ENCODE measurements at regions not wholly inside any gene's neighbourhood (a gene's known extent, or its start where the extent isn't known, plus 50 kb on each side); places are given as distances from the start of the nearest gene placed in this dataset.

GRCh38 chr1:67991546-67991945 lies 58.9 kb downstream of the DIRAS3 start:
- DNase-seq, result no peak

DNA sequence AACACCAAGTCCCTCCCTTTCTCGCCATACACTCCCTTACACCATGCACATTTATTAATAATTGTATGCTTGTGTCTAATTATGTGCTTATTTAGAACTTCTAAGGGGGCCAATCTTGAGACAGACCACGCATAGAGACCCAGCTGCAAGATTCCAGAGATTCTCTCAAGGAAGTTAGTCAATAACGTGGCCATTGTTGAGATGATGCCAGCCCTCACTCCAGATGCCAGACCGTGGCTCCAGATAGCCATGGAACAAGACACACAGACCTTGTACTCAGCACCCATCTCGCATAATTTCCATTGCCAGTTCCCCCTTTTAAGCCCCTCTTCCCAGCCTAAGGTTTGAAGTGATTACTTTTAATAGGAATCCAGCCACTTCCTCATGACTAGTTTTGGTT lies 62.4 kb downstream of the DIRAS3 start:
- no peak for DNase-seq

DNA sequence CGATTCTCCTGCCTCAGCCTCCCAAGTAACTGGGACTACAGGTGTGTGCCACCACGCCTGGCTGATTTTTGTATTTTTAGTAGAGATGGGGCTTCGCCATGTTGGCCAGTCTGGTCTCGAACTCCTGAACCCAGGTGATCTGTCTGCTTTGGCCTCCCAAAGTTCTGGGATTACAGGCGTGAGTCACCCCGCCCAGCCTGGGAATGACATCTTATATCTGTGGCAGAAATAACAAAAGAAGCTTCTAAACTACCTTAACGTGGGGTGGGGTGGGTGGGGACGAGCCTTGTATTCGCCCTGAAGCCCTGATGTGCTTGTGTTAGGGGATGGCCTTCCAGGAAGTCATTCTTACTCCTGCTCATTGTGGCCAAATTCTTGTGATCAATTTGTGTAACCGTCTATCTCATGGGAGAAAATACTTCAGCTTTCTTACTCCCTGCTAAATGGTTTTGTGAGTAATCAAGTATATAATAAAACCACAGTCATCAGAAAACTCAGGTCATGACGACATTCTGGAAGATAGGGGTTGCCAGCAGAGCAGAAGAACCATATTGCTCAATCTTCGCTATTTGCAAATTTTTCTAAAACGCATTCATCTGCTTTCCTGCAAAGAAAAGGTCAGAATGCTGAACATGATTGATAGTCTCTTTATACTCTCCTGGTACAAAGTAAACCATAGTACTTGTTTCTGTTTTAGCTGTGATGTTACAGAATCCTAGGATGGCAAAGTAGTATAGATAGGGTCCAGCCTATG lies 63.2 kb downstream of the DIRAS3 start:
- no peak for DNase-seq

DNA sequence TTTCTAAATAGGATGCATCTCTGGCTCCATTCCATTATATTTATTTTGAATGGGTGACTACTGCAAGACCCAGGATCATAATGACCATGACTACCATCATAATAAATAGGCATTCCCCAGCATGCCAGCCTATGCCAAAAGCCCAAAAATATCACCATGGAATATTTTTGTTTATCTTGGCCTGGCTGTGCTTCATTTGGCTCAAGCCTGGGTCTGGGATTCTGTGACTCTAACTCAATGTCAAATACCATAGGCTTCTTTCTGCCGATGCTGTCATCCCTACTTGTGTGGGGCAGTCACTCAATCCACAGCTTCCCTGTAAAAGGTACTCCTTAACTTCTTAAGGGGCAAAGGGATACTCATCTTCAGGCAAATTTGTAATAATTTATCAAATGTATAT lies 66.6 kb downstream of the DIRAS3 start:
- no peak for DNase-seq

DNA sequence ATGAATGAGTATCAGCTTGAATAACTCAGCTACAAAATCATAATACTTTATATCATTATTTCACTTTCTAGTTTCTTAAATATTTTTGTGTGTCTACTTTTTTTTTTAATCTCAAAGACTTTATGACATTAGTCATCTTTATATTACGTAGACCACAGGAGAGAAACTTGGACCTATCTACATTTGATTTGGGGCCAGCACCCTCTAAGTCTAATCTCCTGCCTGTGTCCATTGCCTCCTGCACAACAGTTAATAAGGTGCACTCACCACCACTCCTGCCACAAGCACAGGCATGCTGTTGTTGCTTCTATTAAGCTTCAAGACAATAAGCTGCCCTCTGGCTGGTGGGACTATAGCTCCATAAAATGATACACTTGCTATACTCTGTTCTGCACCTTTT lies 70.4 kb downstream of the DIRAS3 start:
- no peak for DNase-seq

DNA sequence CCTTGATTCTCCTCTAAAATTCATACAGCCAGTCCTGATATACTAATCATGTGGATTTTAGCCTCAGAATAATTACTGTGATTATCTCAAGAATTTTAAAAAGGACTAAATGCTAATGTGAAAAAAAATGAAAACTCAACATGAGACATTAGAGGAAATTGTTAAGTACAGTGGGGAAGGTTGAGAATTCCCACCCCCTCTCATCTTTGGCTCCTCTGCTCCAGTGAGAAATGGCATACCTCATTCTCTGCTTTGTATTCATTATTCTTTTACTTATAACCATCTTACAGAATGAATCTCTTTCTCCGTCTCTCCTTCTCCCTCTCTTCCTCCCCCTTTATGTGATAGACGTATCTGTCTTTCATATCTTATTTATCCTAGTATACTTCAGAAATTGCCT lies 70.9 kb downstream of the DIRAS3 start:
- DNase-seq, result no peak

DNA sequence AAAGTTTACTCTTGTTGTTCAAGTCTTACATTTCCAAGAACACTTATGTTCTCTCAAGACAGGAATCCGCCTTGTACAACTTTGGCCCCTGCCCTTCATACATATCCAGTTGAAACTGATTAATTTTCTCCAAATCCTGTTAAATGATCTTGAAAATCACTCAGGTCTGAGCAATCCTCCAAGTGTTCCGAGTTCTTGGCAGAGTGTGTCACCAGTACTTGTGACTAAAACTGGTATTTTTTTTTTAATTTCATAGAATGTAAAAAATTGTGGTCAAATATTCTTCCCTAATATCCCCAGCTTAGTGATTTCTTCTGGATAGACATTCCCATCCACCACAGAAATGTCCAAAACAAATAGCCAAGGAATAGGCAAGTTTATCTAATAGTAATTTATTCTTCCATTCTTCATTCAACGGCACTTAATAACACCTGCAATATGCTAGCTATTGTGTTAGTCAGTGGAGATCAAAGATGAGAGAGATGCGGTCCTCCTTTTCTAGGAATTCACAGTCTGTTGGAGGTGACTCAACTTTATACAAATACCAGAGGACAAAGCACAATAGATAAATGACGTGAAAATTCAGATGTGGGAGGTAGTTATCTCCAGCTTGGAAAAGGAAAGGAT lies 71.4 kb downstream of the DIRAS3 start:
- no peak for DNase-seq

DNA sequence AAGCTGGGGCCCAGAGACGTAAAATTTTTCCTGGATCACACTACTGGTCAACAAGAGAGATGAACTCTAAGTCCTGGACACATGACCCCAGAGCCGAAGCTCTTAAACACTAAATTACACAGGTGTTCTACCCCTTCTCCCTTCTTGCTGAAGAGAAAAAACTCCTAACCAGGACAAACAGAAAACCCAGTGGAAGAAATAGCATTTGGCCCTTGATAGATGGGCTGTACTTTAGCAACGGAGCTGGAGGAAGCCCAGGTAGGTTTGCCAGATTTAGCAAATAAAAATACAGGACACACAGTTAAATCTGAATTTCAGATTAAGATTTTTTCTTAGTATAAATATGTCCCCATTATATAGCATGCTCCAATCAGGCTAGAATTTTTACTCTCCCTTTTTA lies 72.7 kb downstream of the DIRAS3 start:
- peak; percentile 28 for DNase-seq

- DNase-seq, result no peak
Measured at GRCh38 chr1:67973051-67973450, 77.4 kb downstream of the DIRAS3 start.

DNA sequence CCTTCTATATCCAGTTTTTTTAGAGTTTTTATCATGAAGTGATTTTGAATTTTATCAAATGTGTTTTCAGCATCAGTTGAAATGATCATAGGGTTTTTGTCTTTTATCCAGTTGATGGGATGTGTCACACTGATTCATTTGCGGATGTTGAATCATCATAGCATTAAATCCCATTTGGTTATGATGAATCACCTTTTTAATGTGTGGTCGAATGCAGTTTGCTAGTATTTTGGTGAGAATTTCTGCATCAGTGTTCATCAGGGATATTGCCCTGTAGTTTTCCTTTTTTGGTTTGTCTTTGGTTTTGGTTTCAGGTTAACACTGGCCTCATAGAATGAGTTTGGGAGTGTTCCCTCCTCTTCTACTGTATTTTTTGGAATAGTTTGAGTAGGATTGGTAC lies 80.3 kb downstream of the DIRAS3 start:
- DNase-seq, result no peak

- DNase-seq, result no peak
Measured at GRCh38 chr1:67969446-67969845, 81.0 kb downstream of the DIRAS3 start.

DNA sequence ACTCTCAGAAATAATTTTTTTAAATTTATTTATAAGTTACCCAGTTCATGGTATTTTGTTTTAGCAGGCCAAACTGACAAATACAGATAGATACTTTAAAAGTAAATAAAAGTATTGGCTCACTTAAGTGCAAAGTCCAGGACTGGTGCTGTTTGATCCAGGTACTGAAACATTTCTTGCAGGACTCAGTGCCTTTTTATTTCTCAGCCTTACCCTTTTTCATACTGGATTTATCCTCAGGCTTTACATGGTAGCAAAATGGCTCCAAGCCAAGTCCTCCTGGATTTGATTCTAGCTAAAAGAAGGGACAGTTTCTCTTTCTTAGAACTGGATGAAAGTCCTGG lies 83.8 kb downstream of the DIRAS3 start:
- DNase-seq, result no peak

GRCh38 chr1:67965995-67966665 lies 84.3 kb downstream of the DIRAS3 start:
- no peak for DNase-seq

DNA sequence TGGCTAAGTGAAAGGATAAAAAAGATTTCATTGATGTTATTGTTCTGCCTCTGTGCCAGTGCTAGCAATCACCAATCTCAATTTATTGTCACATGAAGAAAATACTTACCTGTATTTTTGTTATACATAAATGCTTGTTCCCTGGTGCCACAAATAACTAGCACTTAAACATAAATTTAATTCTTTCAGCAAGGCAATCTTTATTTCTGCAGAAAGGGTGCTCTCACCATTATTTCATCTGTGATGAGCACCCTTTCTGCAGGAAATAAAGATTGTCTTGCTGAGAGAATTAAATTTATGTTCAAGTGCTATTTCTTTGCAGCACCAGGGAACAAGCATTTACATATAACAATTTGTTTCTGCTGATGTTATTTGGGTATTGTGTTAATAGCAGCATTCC lies 87.2 kb downstream of the DIRAS3 start:
- DNase-seq, result no peak

DNA sequence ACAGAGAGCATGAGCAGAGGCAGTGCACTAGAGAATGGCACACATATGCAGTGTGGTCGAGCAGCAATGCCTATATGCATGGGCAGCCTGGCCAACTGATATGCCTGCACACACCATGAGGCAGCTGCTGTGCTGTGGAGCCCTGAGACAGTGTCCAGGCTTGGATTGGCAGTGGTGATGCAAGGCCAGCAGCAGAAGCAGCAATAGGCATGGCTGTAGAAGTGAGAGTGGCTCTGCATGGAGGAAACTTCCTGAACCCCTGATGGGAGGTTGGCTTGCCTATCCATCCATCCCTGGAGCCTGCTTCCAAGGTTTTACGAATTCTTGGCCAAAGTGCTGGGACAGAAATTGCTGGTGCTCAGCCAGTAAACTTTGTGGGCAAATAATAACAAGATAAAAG lies 89.7 kb downstream of the DIRAS3 start:
- DNase-seq, result no peak

DNA sequence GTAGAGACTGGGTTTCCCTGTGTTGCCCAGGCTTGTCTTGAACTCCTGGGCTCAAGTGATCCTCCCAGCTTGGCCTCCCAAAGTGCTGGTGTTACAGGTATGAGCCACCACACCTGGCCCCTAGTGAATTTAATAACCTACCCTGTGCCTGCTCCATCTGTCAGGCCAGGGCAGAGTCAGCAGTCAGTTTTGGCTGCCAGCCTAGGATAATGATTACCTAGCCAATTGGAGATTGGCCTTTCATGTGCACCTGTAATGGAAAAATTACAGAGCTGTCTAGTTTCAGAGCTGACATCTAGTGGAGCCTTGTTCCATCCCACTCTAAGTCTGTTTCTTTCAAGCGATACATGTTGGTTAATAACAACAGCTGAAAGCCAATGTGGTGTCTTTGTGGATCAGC lies 92.0 kb downstream of the DIRAS3 start:
- DNase-seq, result no peak

- DNase-seq, result peak; percentile 61
Measured at GRCh38 chr1:67957066-67957465, 93.4 kb downstream of the DIRAS3 start.

DNA sequence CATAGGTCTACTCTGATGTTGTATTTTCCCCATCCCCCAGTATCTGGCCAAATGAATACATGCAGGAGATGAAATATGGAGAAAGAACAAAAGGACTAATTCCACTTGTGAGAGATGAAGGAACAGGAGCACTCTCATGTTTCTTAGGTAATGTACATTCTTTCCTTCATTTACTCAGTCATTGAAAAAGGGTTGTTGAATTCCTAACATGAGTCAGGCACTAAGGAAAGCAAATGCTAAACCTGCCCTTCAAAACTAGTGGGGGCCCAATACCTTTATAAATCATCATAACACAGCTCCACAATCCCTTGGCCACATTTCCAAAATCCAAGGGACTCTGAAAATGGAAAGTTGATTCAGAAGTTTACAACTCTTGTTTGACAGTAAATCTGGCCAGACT lies 94.3 kb downstream of the DIRAS3 start:
- DNase-seq, result no peak

GRCh38 chr1:67955591-67955990 lies 94.8 kb downstream of the DIRAS3 start:
- no peak for DNase-seq

DNA sequence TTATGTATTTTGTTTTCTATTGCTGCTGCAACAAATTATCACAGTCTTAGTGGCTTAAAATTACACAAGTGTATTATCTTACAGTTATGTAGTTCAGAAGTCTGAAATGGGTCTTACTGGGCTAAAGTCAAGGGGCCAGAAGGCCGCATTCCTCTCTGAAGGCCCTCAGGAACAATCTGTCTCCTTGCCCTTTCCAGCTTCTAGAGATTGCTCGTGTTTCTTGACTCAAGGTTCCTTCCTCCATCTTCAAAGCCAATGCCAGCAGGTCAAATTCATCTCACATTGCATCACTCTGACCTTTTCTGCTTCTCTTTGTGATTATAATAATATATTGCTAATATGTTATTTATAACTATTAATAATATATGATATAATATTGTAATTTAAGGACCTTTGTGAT lies 97.1 kb downstream of the DIRAS3 start:
- no peak for DNase-seq

DNA sequence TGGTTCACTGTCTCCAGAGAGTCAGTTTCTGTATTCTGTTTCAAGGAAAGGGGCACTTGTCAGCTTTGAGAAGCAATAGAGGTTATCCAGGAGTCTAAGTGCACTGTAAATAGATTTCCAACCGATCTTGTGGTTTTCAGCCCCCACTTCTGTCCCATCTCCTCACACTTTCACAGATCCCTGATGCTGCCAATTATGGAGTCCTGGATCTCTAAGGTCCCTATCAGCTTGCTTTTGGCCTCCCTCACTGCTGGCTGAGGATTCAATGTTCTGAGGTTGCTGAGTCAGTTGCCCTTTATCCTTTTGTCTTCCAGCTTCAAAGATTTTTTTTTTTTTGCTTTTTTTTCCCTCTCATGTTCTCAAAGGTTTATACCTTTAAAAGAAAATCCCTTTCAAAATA lies 98.4 kb downstream of the DIRAS3 start:
- DNase-seq, result no peak

DNA sequence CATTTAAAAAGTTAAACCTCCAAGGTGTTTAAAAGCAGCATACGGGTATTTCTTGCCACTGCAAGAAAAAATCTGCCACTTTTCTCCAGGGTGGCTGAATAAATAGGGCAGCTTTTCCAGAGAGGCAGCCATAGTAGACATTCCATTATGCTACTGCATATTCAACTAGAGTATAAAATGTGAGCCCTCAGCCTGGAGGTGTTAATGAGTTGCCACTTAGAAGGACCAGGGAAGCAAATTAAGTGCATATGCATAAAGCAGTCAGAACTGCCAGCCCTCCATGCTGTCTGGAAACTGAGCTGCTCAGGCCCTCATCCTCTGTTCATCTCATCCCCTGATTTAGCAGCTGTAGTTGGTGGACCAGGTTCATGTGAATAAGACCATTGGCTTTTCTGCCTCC lies 99.4 kb downstream of the DIRAS3 start:
- DNase-seq, result no peak

- no peak for DNase-seq
Measured at GRCh38 chr1:67948151-67949080, 102.0 kb downstream of the DIRAS3 start.
